GM12878 (cell line): ENCODE measurements at regions not wholly inside any gene's neighbourhood (a gene's known extent, or its start where the extent isn't known, plus 50 kb on each side); places are given as distances from the start of the nearest gene placed in this dataset.

Experiments
- ATAC-seq: fragments of 200-7000 bp; cut with Tn5 transposase; 3 replicates; pipeline ENCODE4 v1.9.1; 2020; ENCODE audit warnings: mild to moderate bottlenecking, moderate library complexity
- BruUV-seq: library from RNA; stranded (reverse); fragments of 400-500 nt; replicated peaks from 2 replicates; lab custom pipeline; 2021; lab: Mats Ljungman, UMichigan
- CTCF ChIA-PET: fragments of 300-600 bp; sonication (Branson Sonifier 250); formaldehyde crosslinking; extraction: SDS; loops from one replicate; lab custom pipeline; 2021; ENCODE audit warnings: inconsistent platforms; lab: Yijun Ruan, JAX
- POLR2A ChIA-PET: fragments of 350-600 bp; formaldehyde crosslinking; extraction: SDS; loops from one replicate; lab custom pipeline; 2021; ENCODE audit warnings: inconsistent platforms; lab: Charles Lee
- RAD21 ChIA-PET: fragments of 300-600 bp; sonication (Branson Sonifier 250); formaldehyde crosslinking; loops from one replicate; lab custom pipeline; 2023; ENCODE audit warnings: antibody characterized with exemption; ENCODE audit not compliant: unreplicated experiment; lab: Charles Lee
- SMC1A ChIA-PET: fragments of 300-600 bp; sonication (Branson Sonifier 250); formaldehyde crosslinking; loops from one replicate; lab custom pipeline; 2023; ENCODE audit not compliant: unreplicated experiment, uncharacterized antibody; lab: Charles Lee
- DNase-seq: peaks from one replicate; pipeline ENCODE4 v3.0.0-alpha.2; 2011; ENCODE audit warnings: low read depth, low spot score
- FAIRE-seq: peaks from 3 replicates; lab custom pipeline; 2011; peaks lifted over from hg19 to GRCh38; lab: Jason Lieb, UNC
- H2AFZ ChIP-seq: 2 replicates; pipeline ENCODE4 v1.6.0; 2011; ENCODE audit warnings: low read depth, low read length, control low read depth; ENCODE audit not compliant: control insufficient read depth
- H3K27ac ChIP-seq: 2 replicates; pipeline ENCODE4 v1.5.1; 2011; ENCODE audit warnings: control low read depth; ENCODE audit not compliant: control insufficient read depth, insufficient read depth
- H3K27me3 ChIP-seq, 2 experiments: replicated peaks in 1 of 2; 2 replicates each; pipeline versions ENCODE4 v1.6.0 to v1.6.1; 2011; ENCODE audit warnings: low read length in 1 of 2; ENCODE audit not compliant: control insufficient read depth in 2 of 2, insufficient read depth in 2 of 2
- H3K36me3 ChIP-seq, 2 experiments: 2 replicates each; pipeline ENCODE4 v1.5.1; 2011; ENCODE audit warnings: low read length in 1 of 2; ENCODE audit not compliant: control insufficient read depth in 2 of 2, insufficient read depth in 2 of 2
- H3K4me1 ChIP-seq: 2 replicates; pipeline ENCODE4 v1.6.1; 2011; ENCODE audit warnings: mild to moderate bottlenecking, low read length, moderate library complexity, mixed read lengths; ENCODE audit not compliant: control insufficient read depth, insufficient read depth
- H3K4me2 ChIP-seq: 2 replicates; pipeline ENCODE4 v1.6.0; 2011; ENCODE audit warnings: control low read depth; ENCODE audit not compliant: control insufficient read depth, insufficient read depth
- H3K4me3 ChIP-seq: fragments of 200-600 bp; sonication (generic); 2 replicates; pipeline ENCODE4 v1.5.1; 2016
- H3K79me2 ChIP-seq: 2 replicates; pipeline ENCODE4 v1.6.0; 2011; ENCODE audit warnings: low read length; ENCODE audit not compliant: control insufficient read depth, insufficient read depth
- H3K9ac ChIP-seq: 2 replicates; pipeline ENCODE4 v1.8.0; 2011; ENCODE audit warnings: low read length, control low read depth, mixed read lengths; ENCODE audit not compliant: control insufficient read depth, insufficient read depth
- H3K9me3 ChIP-seq: replicated peaks from 3 replicates; pipeline ENCODE4 v1.5.1; 2011; ENCODE audit warnings: mild to moderate bottlenecking, low read length; ENCODE audit not compliant: control insufficient read depth, insufficient read depth
- H4K20me1 ChIP-seq: 2 replicates; pipeline ENCODE4 v1.6.0; 2011; ENCODE audit not compliant: control insufficient read depth, insufficient read depth
- BMI1 ChIP-seq: fragments of 450-650 bp; IDR thresholded peaks from 2 replicates; pipeline ENCODE4 v1.6.1; 2016; ENCODE audit warnings: mild to moderate bottlenecking, moderate library complexity, borderline replicate concordance
- CBX3 ChIP-seq: fragments of 200-600 bp; sonication (generic); IDR thresholded peaks from 2 replicates; pipeline ENCODE4 v1.6.1; 2016; ENCODE audit warnings: low read depth, borderline replicate concordance
- CHD1 ChIP-seq: IDR thresholded peaks from 2 replicates; pipeline ENCODE4 v1.6.1; 2012; ENCODE audit warnings: low read depth, low read length, improper control_type of control experiment
- CHD4 ChIP-seq: fragments of 200-600 bp; sonication (generic); IDR thresholded peaks from 2 replicates; pipeline ENCODE4 v1.6.1; 2016; ENCODE audit warnings: mild to moderate bottlenecking
- E2F4 ChIP-seq: IDR thresholded peaks from 2 replicates; pipeline ENCODE4 v1.6.1; 2012; ENCODE audit warnings: low read depth, low read length, improper control_type of control experiment
- EP300 ChIP-seq, 2 experiments: fragments of 150-350 bp in 1 of 2; IDR thresholded peaks; 2 replicates each; pipeline ENCODE4 v1.6.1; 2011 to 2012; ENCODE audit warnings: low read depth in 2 of 2, low read length in 2 of 2, borderline replicate concordance in 1 of 2, improper control_type of control experiment in 1 of 2, inconsistent platforms in 1 of 2; ENCODE audit not compliant: control insufficient read depth in 1 of 2
- IKZF2 ChIP-seq, 2 experiments: fragments of 450-650 bp; IDR thresholded peaks; 2 replicates each; pipeline ENCODE4 v1.6.1; 2017; ENCODE audit warnings: mild to moderate bottlenecking in 2 of 2, moderate library complexity in 2 of 2
- IRF4 ChIP-seq: IDR thresholded peaks from 2 replicates; pipeline ENCODE4 v1.6.1; 2011; ENCODE audit warnings: low read depth, low read length
- KLF5 ChIP-seq: fragments of 450-650 bp; IDR thresholded peaks from 2 replicates; pipeline ENCODE4 v1.6.1; 2014; ENCODE audit warnings: mild to moderate bottlenecking; ENCODE audit not compliant: partially characterized antibody
- NR2C1 ChIP-seq: fragments of 450-650 bp; IDR thresholded peaks from 2 replicates; pipeline ENCODE4 v1.6.1; 2017; ENCODE audit warnings: antibody characterized with exemption, mild to moderate bottlenecking, moderate library complexity
- NRF1 ChIP-seq: conservative IDR thresholded peaks from 2 replicates; pipeline ENCODE4 v1.6.1; 2011; ENCODE audit warnings: mild to moderate bottlenecking, low read depth, low read length, improper control_type of control experiment
- SMAD5 ChIP-seq: IDR thresholded peaks from 2 replicates; pipeline ENCODE4 v1.6.1; 2016; ENCODE audit warnings: antibody characterized with exemption, low read depth
- SMC3 ChIP-seq: IDR thresholded peaks from 2 replicates; pipeline ENCODE4 v1.6.1; 2011; ENCODE audit warnings: low read length, improper control_type of control experiment, borderline replicate concordance
- SPI1 ChIP-seq: IDR thresholded peaks from 2 replicates; pipeline ENCODE4 v1.6.1; 2011; ENCODE audit warnings: low read depth, mild to moderate bottlenecking, low read length, moderate library complexity, borderline replicate concordance; ENCODE audit not compliant: insufficient read depth
- SRF ChIP-seq, 2 experiments: IDR thresholded peaks; 2 replicates each; pipeline ENCODE4 v1.6.1; 2011; ENCODE audit warnings: low read depth in 2 of 2, low read length in 2 of 2, mild to moderate bottlenecking in 1 of 2, moderate library complexity in 1 of 2
- SUPT20H ChIP-seq: IDR thresholded peaks from 2 replicates; pipeline ENCODE4 v1.6.1; 2011; ENCODE audit warnings: low read depth, mild to moderate bottlenecking, low read length, moderate library complexity, borderline replicate concordance; ENCODE audit not compliant: control insufficient read depth
- TARDBP ChIP-seq: IDR thresholded peaks from 2 replicates; pipeline ENCODE4 v1.6.1; 2016; ENCODE audit warnings: borderline replicate concordance
- TCF12 ChIP-seq: IDR thresholded peaks from 2 replicates; pipeline ENCODE4 v1.6.1; 2011; ENCODE audit warnings: low read depth, mild to moderate bottlenecking, low read length
- WGBS: methylation state at CpG from one replicate; pipeline ENCODE4 v1.1.6; 2016; ENCODE audit warnings: low lambda C conversion rate; ENCODE audit not compliant: insufficient replicate concordance, insufficient coverage; ENCODE audit errors: missing lambda C conversion rate; 5-methylcytosine and 5-hydroxymethylcytosine counted together
- in situ Hi-C: fragments of 300-500 bp; cut with MboI; formaldehyde crosslinking; loops from 9 replicates; pipeline ENCODE4 v1.14.3; 2018; ENCODE audit warnings: mixed read lengths
- intact Hi-C: fragments of 100-400 bp; cut with micrococcal nuclease; formaldehyde crosslinking; loops from one replicate; pipeline ENCODE4 v1.14.2; 2022; ENCODE audit not compliant: unreplicated experiment
- TF ChIP-seq, protein P1 (sequence below): IDR thresholded peaks from 2 replicates; pipeline ENCODE4 v1.6.1; 2012; ENCODE audit warnings: low read depth, low read length, improper control_type of control experiment

DNA sequence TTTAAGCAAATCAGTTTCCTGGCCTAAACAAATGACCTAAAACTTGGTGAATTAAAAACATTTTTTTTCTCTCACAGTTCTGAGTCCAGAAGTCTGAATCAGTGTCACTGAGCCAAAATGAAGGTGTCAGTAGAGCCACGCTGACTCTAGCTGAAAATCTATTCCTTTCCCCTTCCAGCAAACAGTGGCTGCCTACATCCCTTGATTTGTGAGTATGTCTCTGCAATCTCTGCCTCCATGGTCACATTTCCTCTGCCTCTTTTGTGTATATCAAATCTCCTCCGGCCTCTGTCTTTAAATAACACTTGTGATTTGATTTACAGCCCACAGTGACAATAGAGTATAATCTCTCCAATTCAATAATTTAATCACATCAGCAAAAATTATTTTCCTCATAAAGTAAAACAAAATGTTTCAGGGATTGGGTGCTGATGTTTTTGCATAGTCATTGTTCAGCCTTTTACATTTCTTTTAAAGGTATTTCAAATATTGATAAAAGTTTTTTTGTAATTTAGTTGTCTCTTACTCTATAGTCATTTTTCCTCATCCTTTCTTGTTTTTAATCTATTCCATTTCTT is 1715.4 kb downstream of the BRINP3 start:
- 23% methylated on average over 2 of the region's 2 CpGs for WGBS
- H3K27ac ChIP-seq, result no peak overlapping the region
- RAD21 ChIA-PET, result no interaction called here
- intact Hi-C loops (no loop called here), in situ Hi-C loops (no loop called here)
- SMC1A ChIA-PET, result no interaction called here
- no peaks in the 10 kb centered on the region for H4K20me1 ChIP-seq
- CTCF ChIA-PET, result no interaction called here
- TF ChIP-seq KLF5 (no peak), NR2C1 (no peak), SMAD5 (no peak), CBX3 (no peak), NRF1 (no peak), IRF4 (no peak), SPI1 (no peak)
- TF ChIP-seq, protein P1, sequence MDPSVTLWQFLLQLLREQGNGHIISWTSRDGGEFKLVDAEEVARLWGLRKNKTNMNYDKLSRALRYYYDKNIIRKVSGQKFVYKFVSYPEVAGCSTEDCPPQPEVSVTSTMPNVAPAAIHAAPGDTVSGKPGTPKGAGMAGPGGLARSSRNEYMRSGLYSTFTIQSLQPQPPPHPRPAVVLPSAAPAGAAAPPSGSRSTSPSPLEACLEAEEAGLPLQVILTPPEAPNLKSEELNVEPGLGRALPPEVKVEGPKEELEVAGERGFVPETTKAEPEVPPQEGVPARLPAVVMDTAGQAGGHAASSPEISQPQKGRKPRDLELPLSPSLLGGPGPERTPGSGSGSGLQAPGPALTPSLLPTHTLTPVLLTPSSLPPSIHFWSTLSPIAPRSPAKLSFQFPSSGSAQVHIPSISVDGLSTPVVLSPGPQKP, result no peak
- H3K9me3 ChIP-seq, result no peaks in the 10 kb centered on the region
- DNase-seq (no peak), FAIRE-seq (no peak), ATAC-seq (no peak)
- POLR2A ChIA-PET, result no interaction called here
- no peaks in the 10 kb centered on the region for H3K36me3 ChIP-seq
- no peak overlapping the region for H3K9ac ChIP-seq
- no peaks in the 10 kb centered on the region for H3K4me1 ChIP-seq
- no peak overlapping the region for H2AFZ ChIP-seq
- no peak overlapping the region for H3K4me3 ChIP-seq
- H3K4me2 ChIP-seq, result no peak overlapping the region
- H3K27me3 ChIP-seq, result no peaks in the 10 kb centered on the region
- BruUV-seq, result no TSS peak
- no peaks in the 10 kb centered on the region for H3K79me2 ChIP-seq

DNA sequence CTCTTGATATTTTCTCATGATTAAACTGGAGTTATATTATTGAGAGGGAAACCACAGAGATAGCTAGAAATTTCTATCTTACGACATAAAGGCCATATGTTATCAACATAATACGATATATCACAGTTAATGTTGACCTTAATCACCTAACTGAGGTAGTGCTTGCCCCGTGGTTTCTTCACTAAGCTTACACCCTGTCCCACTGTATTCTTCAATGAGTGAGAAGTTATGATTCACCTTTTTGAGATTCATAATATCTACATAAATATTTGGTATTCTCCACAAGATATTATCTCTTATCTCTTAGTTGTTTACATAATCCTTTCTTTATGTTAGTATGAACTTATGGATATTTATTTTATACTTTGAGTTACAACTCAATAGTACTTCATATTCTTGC is 1714.1 kb downstream of the BRINP3 start:
- Histone ChIP-seq H3K4me3 (no peak overlapping the region), H3K27me3 (no peaks in the 10 kb centered on the region), H3K79me2 (no peaks in the 10 kb centered on the region), H3K9ac (no peak overlapping the region), H4K20me1 (no peaks in the 10 kb centered on the region), H3K36me3 (no peaks in the 10 kb centered on the region), H2AFZ (no peak overlapping the region), H3K27ac (no peak overlapping the region), H3K4me2 (no peak overlapping the region), H3K9me3 (no peaks in the 10 kb centered on the region), H3K4me1 (no peaks in the 10 kb centered on the region)
- no TSS peak for BruUV-seq
- POLR2A ChIA-PET, result no interaction called here
- SMC1A ChIA-PET, result no interaction called here
- RAD21 ChIA-PET, result no interaction called here
- in situ Hi-C loops (no loop called here), intact Hi-C loops (no loop called here)
- WGBS, result 2% methylated on average over 3 of the region's 3 CpGs
- ATAC-seq (no peak), FAIRE-seq (no peak), DNase-seq (no peak)
- CTCF ChIA-PET, result no interaction called here
- no peak for TF ChIP-seq SMC3
- no peak for TF ChIP-seq CHD1
- TF ChIP-seq EP300 (IDR thresholded peaks at IDR 0.05; ENCODE audit: borderline replicate concordance in 1 of 2, control insufficient read depth in 1 of 2, low read depth in 2 of 2, low read length in 2 of 2), result no peak
- TF ChIP-seq TARDBP, result no peak
- no peak for TF ChIP-seq TCF12
- TF ChIP-seq IKZF2 (IDR thresholded peaks at IDR 0.05), result no peak
- TF ChIP-seq SPI1, result no peak
- TF ChIP-seq CHD4, result no peak
- TF ChIP-seq SUPT20H, result no peak
- no peak for TF ChIP-seq E2F4
- no peak for TF ChIP-seq BMI1
- no peak for TF ChIP-seq SRF (IDR thresholded peaks at IDR 0.05; ENCODE audit: low read depth in 2 of 2, low read length in 2 of 2)
